NOMO-1 (cell line): ENCODE measurements at regions not wholly inside any gene's neighbourhood (a gene's known extent, or its start where the extent isn't known, plus 50 kb on each side); places are given as distances from the start of the nearest gene placed in this dataset.
"Not testable (repeated sequence)": the region's sequence is repeated elsewhere in the genome, so short reads cannot be mapped to it uniquely, and the experiment has no call there.

Experiments
- DNase-seq, 2 experiments: peaks; one replicate each; lab custom pipeline; 2025; ENCODE audit not compliant: unreplicated experiment in 2 of 2; lab: John Stamatoyannopoulos, UW

- no peak for DNase-seq
Measured at GRCh38 chr9:92242260-92243136, 51.0 kb downstream of the IARS1 start.

GRCh38 chr9:92236915-92237314, 56.6 kb downstream of the IARS1 start:
- DNase-seq: no peak

- no peak for DNase-seq
Measured at GRCh38 chr9:92236465-92236864, 57.0 kb downstream of the IARS1 start.

GRCh38 chr9:92234514-92234913, 59.0 kb downstream of the IARS1 start:
- no peak for DNase-seq

GRCh38 chr9:92232190-92232589, 61.3 kb downstream of the IARS1 start:
- no peak for DNase-seq

GRCh38 chr9:92228628-92229027, 64.9 kb downstream of the IARS1 start:
- DNase-seq: no peak

- no peak for DNase-seq
Measured at GRCh38 chr9:92224177-92224576, 69.3 kb downstream of the IARS1 start.

- DNase-seq: no peak
Measured at GRCh38 chr9:92223758-92224157, 69.7 kb downstream of the IARS1 start.

GRCh38 chr9:92208693-92209524, 84.6 kb downstream of the IARS1 start:
- no peak for DNase-seq

- no peak for DNase-seq
Measured at GRCh38 chr9:92206488-92206887, 87.0 kb downstream of the IARS1 start.

GRCh38 chr9:92203887-92204286, 88.7 kb upstream of the SPTLC1 start:
- not testable (repeated sequence) for DNase-seq

GRCh38 chr9:92198237-92198636, 83.0 kb upstream of the SPTLC1 start:
- DNase-seq: not testable (repeated sequence)

GRCh38 chr9:92196909-92197308, 81.7 kb upstream of the SPTLC1 start:
- DNase-seq: no peak

GRCh38 chr9:92196400-92196799, 81.2 kb upstream of the SPTLC1 start:
- DNase-seq: no peak

GRCh38 chr9:92191801-92192200, 76.6 kb upstream of the SPTLC1 start:
- DNase-seq: no peak

- no peak for DNase-seq
Measured at GRCh38 chr9:92190536-92190790, 75.2 kb upstream of the SPTLC1 start.

- DNase-seq: no peak
Measured at GRCh38 chr9:92189782-92190535, 74.7 kb upstream of the SPTLC1 start.

GRCh38 chr9:92188969-92189781, 74.0 kb upstream of the SPTLC1 start:
- no peak for DNase-seq

GRCh38 chr9:92187989-92188714, 72.9 kb upstream of the SPTLC1 start:
- no peak for DNase-seq

GRCh38 chr9:92187390-92187789, 72.2 kb upstream of the SPTLC1 start:
- no peak for DNase-seq
